ENCODE measurements at regions not wholly inside any gene's neighbourhood (a gene's known extent, or its start where the extent isn't known, plus 50 kb on each side); places are given as distances from the start of the nearest gene placed in this dataset.
"Not testable (repeated sequence)": the region's sequence is repeated elsewhere in the genome, so short reads cannot be mapped to it uniquely, and the experiment has no call there.

DNA sequence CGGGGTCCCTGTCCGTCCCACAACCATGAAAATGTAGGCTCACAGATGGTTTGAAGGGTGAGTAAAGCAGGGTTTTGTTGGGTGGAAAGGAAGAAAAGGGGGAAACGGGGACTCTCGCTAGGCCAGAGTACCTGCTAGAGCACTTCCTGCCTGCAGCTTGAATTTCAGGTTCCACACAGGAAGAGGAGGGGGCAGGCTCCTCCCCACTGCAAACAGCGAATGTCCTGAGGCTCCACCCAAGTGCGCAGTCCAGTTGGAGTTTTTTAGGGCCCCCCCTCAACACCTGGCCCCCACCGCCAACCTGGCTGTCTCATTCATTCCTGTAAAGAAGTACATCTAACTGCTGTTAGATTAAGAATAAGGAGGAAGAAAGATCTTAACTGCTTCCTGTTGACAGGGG is 414.7 kb downstream of the SH2D4B start:
- no peak for DNase-seq

GRCh38 chr10:80957161-80957560 is 419.5 kb downstream of the SH2D4B start:
- DNase-seq = no peak

DNA sequence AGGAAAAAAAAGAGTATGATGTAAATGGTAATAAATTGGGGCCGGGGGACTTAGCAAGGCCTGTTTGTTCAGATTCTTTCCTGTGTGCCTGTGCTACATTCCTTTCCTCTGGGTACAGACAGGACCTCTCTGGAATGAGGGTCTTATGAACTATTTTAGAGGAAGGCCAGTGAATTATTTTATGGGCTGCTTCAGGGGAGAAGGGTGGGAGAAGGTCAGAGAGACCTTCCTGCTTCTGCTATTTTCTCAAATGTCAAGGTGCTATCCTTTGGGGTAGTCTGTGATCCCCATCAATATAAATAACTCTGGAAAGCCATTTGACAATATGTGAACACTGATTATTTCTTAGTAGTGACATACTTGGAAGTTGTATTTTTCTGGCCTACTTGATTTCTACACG is 426.5 kb downstream of the SH2D4B start:
- DNase-seq = no peak

DNA sequence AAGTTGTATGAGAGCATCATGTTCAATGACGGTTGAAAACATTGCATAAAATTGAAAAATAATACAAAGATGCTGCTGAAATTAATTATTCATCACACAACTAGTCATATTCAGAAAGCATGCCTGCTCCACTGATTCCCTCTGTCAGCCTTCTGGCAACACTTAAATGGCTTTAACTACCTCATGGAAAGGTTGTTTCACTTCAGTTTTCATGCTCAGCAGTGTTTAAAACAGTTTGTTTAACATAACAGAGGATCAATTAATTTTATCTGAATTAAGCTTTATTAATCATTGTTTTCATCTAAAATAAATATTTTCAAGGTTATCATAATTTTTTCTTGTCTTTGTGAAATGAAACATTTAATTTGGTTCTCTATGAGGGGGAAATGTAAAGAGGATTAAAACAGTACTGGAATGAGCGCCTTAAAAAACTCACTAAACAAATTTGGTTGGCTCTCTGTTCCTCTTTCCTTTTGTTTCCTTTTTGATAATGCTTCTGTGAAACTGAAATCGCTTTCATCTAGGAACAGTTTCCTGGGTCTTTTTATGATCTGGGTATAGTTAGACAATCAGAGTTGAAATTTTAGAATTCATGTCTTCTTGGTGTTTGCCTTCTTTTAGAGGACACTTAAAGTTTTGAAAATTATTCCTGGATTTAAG is 427.4 kb downstream of the SH2D4B start:
- no peak for DNase-seq

- DNase-seq = no peak
Observed at GRCh38 chr10:80966326-80966986, 428.8 kb downstream of the SH2D4B start.

DNA sequence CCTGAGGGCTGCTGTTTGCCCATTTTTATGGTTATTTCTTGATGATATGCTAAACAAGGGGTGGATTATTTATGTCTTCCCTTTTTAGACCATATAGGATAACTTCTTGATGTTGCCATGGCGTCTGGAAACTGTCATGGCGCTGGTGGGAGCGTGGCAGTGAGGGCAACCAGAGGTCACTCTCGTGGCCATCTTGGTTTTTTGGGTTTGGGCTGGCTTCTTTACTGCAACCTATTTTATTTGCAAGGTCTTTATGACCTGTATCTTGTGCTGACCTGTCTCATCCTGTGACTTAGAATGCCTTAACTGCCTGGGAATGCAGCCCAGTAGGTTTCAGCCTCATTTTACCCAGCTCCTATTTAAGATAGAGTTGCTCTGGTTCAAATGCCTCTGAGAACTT is 429.7 kb downstream of the SH2D4B start:
- not testable (repeated sequence) for DNase-seq

DNA sequence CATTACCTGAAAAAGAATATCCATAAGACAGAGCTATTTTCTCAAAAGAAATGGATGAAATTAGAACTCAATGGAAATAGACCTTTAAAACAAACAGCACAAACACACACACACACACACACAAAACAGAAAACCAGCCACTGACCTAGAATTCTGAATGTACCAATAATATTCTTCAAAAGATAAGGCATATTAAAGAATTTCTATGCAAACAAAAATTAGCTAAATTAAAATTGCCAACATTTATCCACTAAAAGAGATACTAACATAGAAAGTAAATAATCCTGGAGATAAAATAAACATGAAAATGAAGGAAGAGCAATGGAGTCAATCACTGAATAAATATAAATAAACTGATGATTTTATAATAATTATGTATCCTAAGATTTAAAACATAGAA is 431.2 kb downstream of the SH2D4B start:
- no peak for DNase-seq

- no peak for DNase-seq
Observed at GRCh38 chr10:80971461-80971860, 433.8 kb downstream of the SH2D4B start.

GRCh38 chr10:80976658-80977057 is 439.0 kb downstream of the SH2D4B start:
- DNase-seq = no peak

GRCh38 chr10:80985102-80985501 is 447.4 kb downstream of the SH2D4B start:
- DNase-seq = no peak

GRCh38 chr10:80986596-80986995 is 448.9 kb downstream of the SH2D4B start:
- no peak for DNase-seq

DNA sequence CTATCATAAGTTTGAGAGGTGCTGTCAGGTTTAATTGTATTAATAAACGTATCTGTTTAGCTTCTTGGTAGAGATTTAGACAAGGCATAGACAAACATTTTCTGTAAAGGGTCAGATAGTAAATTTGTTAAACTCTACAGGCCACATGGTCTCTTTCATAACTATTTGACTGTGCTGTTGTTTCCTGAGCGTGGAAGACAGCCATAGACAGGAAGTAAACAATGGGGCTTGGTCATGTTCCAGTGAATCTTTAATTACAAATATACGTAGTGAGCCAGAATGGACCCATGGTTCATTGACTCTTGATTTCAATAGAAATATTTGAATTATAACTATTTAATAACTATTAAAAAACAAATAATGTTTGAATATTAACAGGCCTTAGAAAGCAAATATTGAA is 451.1 kb downstream of the SH2D4B start:
- DNase-seq = no peak

- no peak for DNase-seq
Observed at GRCh38 chr10:80996615-80997193, 459.0 kb downstream of the SH2D4B start.

GRCh38 chr10:81000781-81001180 is 463.1 kb downstream of the SH2D4B start:
- no peak for DNase-seq

DNA sequence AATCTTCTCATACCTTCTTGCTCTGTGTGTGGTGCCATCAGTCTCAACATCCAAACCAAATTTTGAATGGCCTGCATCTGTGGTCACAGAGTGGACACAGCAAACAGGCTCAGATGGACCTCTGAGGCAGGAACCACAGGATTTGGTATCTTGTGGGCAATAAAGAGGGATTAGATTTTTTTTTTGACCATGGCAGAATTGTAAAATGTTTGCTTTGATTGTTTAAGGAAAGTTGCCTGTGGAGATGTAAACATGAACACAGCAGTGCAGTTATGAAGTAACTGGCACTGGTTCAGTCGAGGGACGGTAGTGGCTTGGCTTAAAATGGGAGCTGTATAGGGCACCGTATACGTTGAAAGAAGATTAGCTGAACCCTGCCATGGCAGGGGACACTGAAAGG is 464.7 kb downstream of the SH2D4B start:
- no peak for DNase-seq

DNA sequence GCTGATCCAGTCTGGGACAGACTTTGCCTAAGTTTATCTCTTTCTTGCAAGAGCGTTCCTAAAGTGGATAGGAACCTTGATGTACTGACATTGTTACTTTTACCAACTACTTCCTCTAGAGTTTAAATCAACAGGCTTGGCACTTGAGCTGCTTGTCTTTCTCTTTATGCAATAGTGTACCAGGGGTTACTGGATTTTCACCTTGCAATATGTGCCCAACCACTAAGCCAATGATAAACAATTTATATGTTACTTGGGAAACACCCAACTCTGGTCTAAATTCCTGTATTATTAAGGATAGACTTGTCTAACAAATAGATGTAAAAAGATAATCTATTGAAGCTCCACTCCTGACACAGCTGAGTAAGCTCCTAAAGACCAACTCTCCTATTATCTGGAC is 470.2 kb downstream of the SH2D4B start:
- no peak for DNase-seq

DNA sequence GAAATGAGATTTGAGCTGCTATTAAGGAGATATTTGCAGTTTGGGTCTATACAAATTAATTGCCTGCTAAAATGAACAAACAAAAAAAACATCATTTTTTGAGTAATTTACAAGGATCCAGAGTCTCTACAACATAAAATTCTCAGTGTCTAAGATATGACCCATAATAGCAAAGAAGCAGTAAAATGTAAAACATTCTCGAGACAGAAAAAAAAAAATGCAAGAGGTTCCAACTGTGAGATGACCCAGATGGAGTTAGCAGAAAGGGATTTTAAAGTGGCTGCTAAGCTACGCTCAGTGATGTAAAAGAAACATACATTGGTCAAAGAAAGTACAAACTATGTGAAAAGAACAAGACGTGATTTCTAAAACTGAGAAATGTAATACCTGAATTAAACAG is 471.0 kb downstream of the SH2D4B start:
- no peak for DNase-seq

DNA sequence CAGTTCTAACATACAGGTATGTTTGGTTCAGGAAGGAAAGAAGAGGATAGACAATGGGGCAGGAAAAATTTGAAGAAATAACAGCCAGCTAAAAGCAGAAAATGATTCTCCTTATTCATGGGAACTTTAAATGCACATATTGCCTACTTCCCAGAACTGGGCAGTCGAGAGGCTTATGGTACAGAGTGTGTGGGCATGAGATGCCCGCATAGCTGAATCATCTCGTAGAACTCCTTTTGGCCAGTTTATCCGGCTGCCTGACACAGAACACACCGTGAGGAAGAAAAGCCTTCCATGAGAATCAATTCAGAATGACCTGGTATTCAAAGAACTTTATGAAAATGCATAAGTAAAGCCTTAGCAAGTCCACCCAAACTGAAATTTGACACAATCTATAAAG is 471.6 kb downstream of the SH2D4B start:
- DNase-seq = no peak

DNA sequence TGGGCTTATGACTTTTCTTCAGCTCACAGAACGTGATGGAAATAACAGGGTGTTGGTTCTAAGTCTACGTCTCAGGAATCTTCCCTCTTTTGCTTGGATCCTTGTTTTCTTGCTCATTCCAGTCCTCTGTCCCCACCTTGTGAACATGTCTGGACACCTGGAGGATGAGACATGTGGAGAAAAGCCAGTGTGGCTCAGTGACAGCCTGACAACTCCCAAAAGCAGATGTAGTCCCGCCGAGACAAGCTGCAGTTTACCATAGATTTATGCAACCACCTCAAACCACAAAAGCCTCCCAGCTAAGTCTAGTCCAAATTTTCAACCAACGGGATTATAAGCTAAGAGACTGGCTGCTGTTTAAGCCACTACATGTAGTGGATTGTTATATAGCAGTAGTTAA is 476.1 kb downstream of the SH2D4B start:
- DNase-seq = no peak

DNA sequence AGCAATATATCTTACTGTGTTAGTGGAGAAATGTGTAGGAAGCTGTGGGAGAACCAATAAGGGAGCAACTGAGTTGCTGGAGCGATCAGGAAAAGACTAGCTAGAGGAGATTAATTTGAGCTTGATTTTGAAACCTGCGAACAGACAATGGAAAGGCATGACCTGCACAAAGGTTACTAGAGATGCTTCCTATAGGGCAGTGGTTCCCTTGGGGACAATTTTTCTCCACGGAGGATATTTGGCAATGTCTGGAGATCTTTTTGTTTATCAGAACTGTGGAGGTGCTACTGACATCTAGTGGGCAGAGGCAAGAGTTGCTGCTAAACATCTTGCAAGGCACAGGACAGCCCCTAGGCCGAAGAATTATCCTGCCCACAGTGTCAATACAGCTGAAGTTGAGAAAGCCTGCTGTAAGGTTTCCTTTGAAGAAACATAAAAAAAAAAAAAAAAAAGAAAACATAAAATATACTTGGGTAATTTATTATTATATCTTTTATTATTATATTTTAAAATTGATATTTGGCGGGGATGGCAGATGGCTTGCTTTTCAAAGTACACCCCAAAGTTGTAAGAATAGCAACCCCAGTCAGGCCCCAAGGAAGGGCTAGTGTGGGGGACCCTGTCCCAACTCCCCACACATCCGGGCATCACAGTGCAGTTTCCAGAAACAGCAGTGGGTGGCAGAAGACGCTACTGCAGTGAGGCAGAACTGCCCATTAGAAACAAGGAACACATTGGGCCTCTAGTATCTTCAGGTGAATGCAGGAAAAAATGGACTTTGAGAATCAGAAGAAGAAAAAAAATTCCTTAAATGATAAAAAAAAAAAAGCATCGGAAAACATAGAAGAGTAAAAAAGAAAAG is 481.6 kb downstream of the SH2D4B start:
- DNase-seq = no peak

DNA sequence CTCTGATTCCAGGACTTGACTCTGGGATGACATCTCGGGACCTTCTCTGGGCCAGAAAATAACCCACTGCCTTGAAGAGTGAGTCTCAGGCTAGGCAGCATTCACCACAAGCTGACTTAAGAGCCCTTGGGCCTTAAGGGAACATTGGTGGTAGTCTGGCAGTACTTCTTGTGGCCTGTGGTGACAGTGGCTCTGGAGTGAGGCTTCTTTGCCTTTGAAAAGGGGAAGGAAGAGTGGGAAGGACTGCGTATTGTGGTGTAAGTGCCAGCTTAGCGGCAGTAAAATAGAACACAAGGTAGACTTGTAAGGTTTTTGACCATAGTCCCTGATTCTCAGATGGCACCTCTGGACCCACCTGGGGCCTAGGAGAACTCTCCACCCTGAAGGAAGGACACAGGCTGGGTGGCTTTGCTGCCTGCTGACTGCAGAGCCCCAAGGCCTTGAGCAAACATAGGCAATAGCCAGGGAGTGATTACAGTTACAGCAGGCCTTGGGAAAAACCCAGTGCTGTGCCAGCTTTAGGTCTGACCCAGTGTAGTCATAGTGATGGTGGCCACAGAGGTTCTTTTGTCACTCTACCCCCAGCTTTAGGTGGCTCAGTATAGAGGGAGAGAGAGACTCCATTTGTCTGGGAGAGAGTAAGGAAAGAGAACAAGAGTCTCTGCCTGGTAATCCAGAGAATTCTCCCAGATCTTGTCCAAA is 483.9 kb downstream of the SH2D4B start:
- no peak for DNase-seq

DNA sequence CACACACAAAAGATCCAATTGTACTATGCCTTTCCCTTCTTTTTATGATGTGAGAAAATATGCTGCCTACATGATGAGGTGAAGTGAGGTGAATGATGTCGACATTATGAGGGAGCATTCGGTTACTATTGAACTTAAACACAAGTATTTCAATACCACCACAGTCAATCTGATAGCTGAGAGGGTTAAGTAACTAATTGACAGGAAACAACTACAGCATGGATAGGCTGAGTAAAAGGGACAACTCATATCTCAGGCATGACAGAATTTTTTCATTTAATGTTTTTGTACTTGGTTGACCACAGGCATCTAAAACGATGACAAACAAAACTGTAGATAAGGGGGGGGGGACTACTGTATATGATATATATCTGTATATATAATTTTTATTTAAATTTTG is 488.9 kb downstream of the SH2D4B start:
- no peak for DNase-seq

GRCh38 chr10:81027223-81027622 is 489.5 kb downstream of the SH2D4B start:
- no peak for DNase-seq

All from activated CD8-positive, alpha-beta memory T cell treated with anti-CD3 and anti-CD28 coated beads, Interleukin-2, amount 50 U/mL, for 48 hours (primary cell).